Mesenchymal stem cell (in vitro differentiated cells and primary cell): ENCODE measurements at regions not wholly inside any gene's neighbourhood (a gene's known extent, or its start where the extent isn't known, plus 50 kb on each side); places are given as distances from the start of the nearest gene placed in this dataset.

Experiments
- DNase-seq: peaks from one replicate; pipeline ENCODE4 v3.0.0-alpha.2; 2013
- H2AFZ ChIP-seq: one replicate; pipeline ENCODE4 v1.6.1; 2013; ENCODE audit warnings: low read depth, mild to moderate bottlenecking, control low read depth, inconsistent platforms, low read length, moderate library complexity
- H2AK5ac ChIP-seq: 2 replicates; pipeline ENCODE4 v1.6.1; 2013; ENCODE audit warnings: low read length, moderate library complexity, mild to moderate bottlenecking, inconsistent platforms; ENCODE audit not compliant: severe bottlenecking
- H2BK120ac ChIP-seq: one replicate; pipeline ENCODE4 v1.6.1; 2013; ENCODE audit warnings: low read depth, mild to moderate bottlenecking, inconsistent platforms, low read length, moderate library complexity
- H2BK12ac ChIP-seq, 2 experiments: one replicate each; pipeline ENCODE4 v1.6.1; 2013; ENCODE audit warnings: inconsistent platforms in 2 of 2, low read length in 2 of 2, mild to moderate bottlenecking in 2 of 2, moderate library complexity in 2 of 2, control low read depth in 1 of 2
- H2BK15ac ChIP-seq: one replicate; pipeline ENCODE4 v1.6.1; 2013; ENCODE audit warnings: mild to moderate bottlenecking, low read depth, inconsistent platforms; ENCODE audit not compliant: poor library complexity, severe bottlenecking
- H2BK5ac ChIP-seq: 2 replicates; pipeline ENCODE4 v1.6.1; 2013; ENCODE audit warnings: low read depth, mild to moderate bottlenecking, low read length, control low read depth, inconsistent platforms; ENCODE audit not compliant: poor library complexity, severe bottlenecking
- H3K14ac ChIP-seq, 2 experiments: one replicate each; pipeline ENCODE4 v1.6.1; 2013; ENCODE audit warnings: inconsistent platforms in 2 of 2, low read length in 2 of 2, control low read depth in 1 of 2, mild to moderate bottlenecking in 1 of 2, moderate library complexity in 1 of 2
- H3K18ac ChIP-seq, 2 experiments: one replicate each; pipeline ENCODE4 v1.6.1; 2013; ENCODE audit warnings: inconsistent platforms in 2 of 2, low read length in 2 of 2, control low read depth in 1 of 2, low read depth in 1 of 2, mild to moderate bottlenecking in 1 of 2
- H3K23ac ChIP-seq, 2 experiments: one replicate each; pipeline ENCODE4 v1.6.1; 2013; ENCODE audit warnings: inconsistent platforms in 2 of 2, low read length in 2 of 2, mild to moderate bottlenecking in 2 of 2, moderate library complexity in 2 of 2, control low read depth in 1 of 2
- H3K27ac ChIP-seq: 2 replicates; pipeline ENCODE4 v1.5.1; 2013; ENCODE audit warnings: mild to moderate bottlenecking, moderate library complexity, low read length, control low read depth, inconsistent platforms; ENCODE audit not compliant: poor library complexity, severe bottlenecking
- H3K27me3 ChIP-seq, 2 experiments: 2 replicates each; pipeline versions ENCODE4 v1.6.1 to v1.7.0; 2013; ENCODE audit warnings: low read length in 2 of 2, mild to moderate bottlenecking in 2 of 2, moderate library complexity in 2 of 2, control low read depth in 1 of 2, inconsistent platforms in 1 of 2; ENCODE audit not compliant: control insufficient read depth in 1 of 2, insufficient read depth in 1 of 2
- H3K36me3 ChIP-seq, 2 experiments: 2 replicates each; pipeline versions ENCODE4 v1.6.1 to v1.7.0; 2013; ENCODE audit warnings: low read length in 2 of 2, control low read depth in 1 of 2, inconsistent platforms in 1 of 2, low read depth in 1 of 2, mild to moderate bottlenecking in 1 of 2; ENCODE audit not compliant: insufficient read depth in 2 of 2, control insufficient read depth in 1 of 2
- H3K4ac ChIP-seq, 2 experiments: one replicate each; pipeline ENCODE4 v1.6.1; 2013; ENCODE audit warnings: inconsistent platforms in 2 of 2, low read length in 2 of 2, mild to moderate bottlenecking in 2 of 2, moderate library complexity in 2 of 2, control low read depth in 1 of 2, low read depth in 1 of 2
- H3K4me1 ChIP-seq: 2 replicates; pipeline ENCODE4 v1.6.1; 2013; ENCODE audit warnings: low read depth, low read length, control low read depth; ENCODE audit not compliant: control insufficient read depth, insufficient read depth
- H3K4me2 ChIP-seq: 2 replicates; pipeline ENCODE4 v1.6.1; 2013; ENCODE audit warnings: low read length, mild to moderate bottlenecking, inconsistent platforms; ENCODE audit not compliant: poor library complexity, severe bottlenecking
- H3K4me3 ChIP-seq, 2 experiments: 2 replicates each; pipeline versions ENCODE4 v1.5.1 to v1.7.0; 2013; ENCODE audit warnings: low read length in 2 of 2, mild to moderate bottlenecking in 2 of 2, control low read depth in 1 of 2, low read depth in 1 of 2; ENCODE audit not compliant: insufficient read depth in 1 of 2
- H3K79me1 ChIP-seq: replicated peaks from 2 replicates; pipeline ENCODE4 v1.6.1; 2013; ENCODE audit warnings: mild to moderate bottlenecking, control low read depth, low read length, inconsistent platforms; ENCODE audit not compliant: poor library complexity, severe bottlenecking
- H3K9ac ChIP-seq: 2 replicates; pipeline ENCODE4 v1.7.0; 2013; ENCODE audit warnings: mild to moderate bottlenecking, low read length, moderate library complexity
- H3K9me3 ChIP-seq: 2 replicates; pipeline ENCODE4 v1.7.0; 2013; ENCODE audit warnings: mild to moderate bottlenecking, low read length; ENCODE audit not compliant: control insufficient read depth
- H4K8ac ChIP-seq: one replicate; pipeline ENCODE4 v1.6.1; 2013; ENCODE audit warnings: inconsistent platforms, mild to moderate bottlenecking, low read length, moderate library complexity
- H4K91ac ChIP-seq: one replicate; pipeline ENCODE4 v1.6.1; 2013; ENCODE audit warnings: mild to moderate bottlenecking, low read length, inconsistent platforms
- WGBS: methylation state at CpG from one replicate; pipeline ENCODE4 v1.1.7; 2013; ENCODE audit warnings: mixed read lengths; 5-methylcytosine and 5-hydroxymethylcytosine counted together

- Histone ChIP-seq H2BK12ac (no peak overlapping the region), H3K9ac (no peak overlapping the region), H3K4me2 (no peak overlapping the region), H3K79me1 (no peaks in the 10 kb centered on the region), H3K27ac (no peak overlapping the region), H4K91ac (no peak overlapping the region), H3K23ac (no peak overlapping the region), H3K4me1 (no peaks in the 10 kb centered on the region), H3K14ac (no peak overlapping the region), H2BK15ac (no peak overlapping the region), H3K18ac (no peak overlapping the region), H2BK5ac (no peak overlapping the region), H3K9me3 (no peaks in the 10 kb centered on the region), H4K8ac (no peak overlapping the region), H3K36me3 (no peaks in the 10 kb centered on the region), H3K4ac (no peak overlapping the region), H2BK120ac (no peak overlapping the region), H2AFZ (no peak overlapping the region), H2AK5ac (no peak overlapping the region), H3K27me3 (peaks cover 0 to under 1% of the 10 kb centered on the region in 2 experiments), H3K4me3 (no peak overlapping the region)
- WGBS: 83% methylated on average over 1 of the region's 3 CpGs
- DNase-seq: no peak
These were observed 129.4 kb upstream of the TMEM45B start for GRCh38 chr11:129686269-129686668.

DNA sequence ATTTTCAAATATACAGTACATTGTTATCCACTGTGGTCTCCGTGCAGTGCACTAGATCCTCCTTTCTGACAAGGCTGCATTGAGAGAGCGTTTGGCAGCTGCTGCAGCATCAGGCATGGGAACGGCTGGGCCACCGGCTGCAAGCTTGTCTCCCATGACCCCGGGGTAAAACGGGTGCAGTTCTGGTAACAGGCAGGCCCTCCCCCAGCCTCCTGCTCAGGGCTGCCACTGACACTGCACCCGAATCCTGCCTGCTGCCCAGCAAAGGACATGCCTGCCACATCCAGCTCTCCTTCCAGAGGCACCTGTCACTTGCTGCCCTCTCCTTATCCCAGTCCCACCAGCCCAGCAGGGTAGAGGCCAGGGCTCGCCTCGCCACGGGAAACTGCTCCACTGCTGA lies 124.5 kb upstream of the TMEM45B start:
- Histone ChIP-seq H3K27me3 (peaks cover 10 to 16% of the 10 kb centered on the region in 2 experiments), H3K18ac (no peak overlapping the region), H3K9me3 (no peaks in the 10 kb centered on the region), H2AFZ (no peak overlapping the region), H3K14ac (no peak overlapping the region), H3K4me1 (peaks cover 4% of the 10 kb centered on the region), H2BK12ac (no peak overlapping the region), H2BK5ac (no peak overlapping the region), H2AK5ac (no peak overlapping the region), H4K8ac (no peak overlapping the region), H2BK15ac (no peak overlapping the region), H4K91ac (no peak overlapping the region), H3K4ac (no peak overlapping the region), H3K4me2 (no peak overlapping the region), H3K9ac (no peak overlapping the region), H3K27ac (no peak overlapping the region), H3K23ac (no peak overlapping the region), H2BK120ac (no peak overlapping the region), H3K79me1 (no peaks in the 10 kb centered on the region), H3K4me3 (no peak overlapping the region), H3K36me3 (no peaks in the 10 kb centered on the region)
- 85% methylated on average over 10 of the region's 10 CpGs for WGBS
- DNase-seq: no peak

DNA sequence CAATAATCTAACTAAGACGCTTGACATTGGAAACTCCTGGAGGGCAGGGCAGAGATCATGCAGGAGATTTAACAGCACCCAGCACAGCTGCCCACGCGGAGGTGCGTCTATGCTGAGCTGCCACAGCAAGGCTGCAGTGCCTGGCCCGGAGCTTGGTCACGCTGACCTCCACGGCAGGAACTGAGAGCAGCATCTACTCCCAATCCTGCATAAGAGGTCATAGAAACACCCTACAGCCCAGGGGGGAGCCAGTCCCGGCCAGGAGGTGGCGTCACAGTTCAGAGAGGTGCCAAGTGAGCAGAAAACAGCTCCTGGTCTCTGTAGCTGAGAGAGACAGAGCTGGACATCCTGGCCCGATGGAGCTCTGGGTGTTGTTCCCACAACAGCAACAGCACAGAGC lies 121.1 kb upstream of the TMEM45B start:
- no peak overlapping the region for H4K91ac ChIP-seq

DNA sequence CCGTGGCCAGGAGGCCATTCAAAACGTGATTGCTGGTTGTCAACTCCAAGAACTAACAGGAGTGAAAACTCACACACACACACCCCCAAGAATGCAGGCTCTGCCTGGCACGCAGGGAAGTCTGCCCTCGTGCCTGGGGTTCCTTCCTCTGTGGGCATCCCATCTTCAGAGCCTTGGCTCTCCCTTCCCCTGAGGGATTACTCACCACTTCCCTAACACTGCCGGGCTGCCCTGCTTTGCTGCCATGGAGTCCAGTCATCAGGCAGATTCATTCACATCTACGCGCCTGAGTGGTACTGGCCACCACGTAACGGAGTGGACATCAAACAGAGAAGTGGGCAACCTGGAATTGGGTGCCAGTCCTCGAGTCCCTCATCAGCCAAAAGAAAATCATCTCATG lies 120.7 kb upstream of the TMEM45B start:
- 87% methylated on average over 10 of the region's 10 CpGs for WGBS
- no peak overlapping the region for H2AK5ac ChIP-seq
- no peak overlapping the region for H2BK15ac ChIP-seq

More for the DNA sequence above, 121.1 kb upstream of the TMEM45B start:
- Histone ChIP-seq H3K4me2 (no peak overlapping the region), H2BK12ac (no peak overlapping the region), H3K27ac (no peak overlapping the region), H3K36me3 (no peaks in the 10 kb centered on the region), H2BK15ac (no peak overlapping the region), H3K4me1 (peaks cover 4% of the 10 kb centered on the region), H3K9ac (no peak overlapping the region), H3K79me1 (no peaks in the 10 kb centered on the region), H3K14ac (no peak overlapping the region), H3K23ac (peak overlapping the region in 1 of 2 experiments; percentile 14), H2AFZ (no peak overlapping the region), H3K9me3 (no peaks in the 10 kb centered on the region), H3K4ac (no peak overlapping the region), H3K4me3 (no peak overlapping the region), H2AK5ac (no peak overlapping the region), H2BK5ac (no peak overlapping the region), H2BK120ac (no peak overlapping the region), H3K27me3 (peaks cover 21 to 35% of the 10 kb centered on the region in 2 experiments), H3K18ac (no peak overlapping the region), H4K8ac (no peak overlapping the region)
- WGBS: 78% methylated on average over 10 of the region's 10 CpGs
- DNase-seq: no peak

More for the DNA sequence above, 120.7 kb upstream of the TMEM45B start:
- H3K9me3 ChIP-seq: no peaks in the 10 kb centered on the region
- H2BK5ac ChIP-seq: no peak overlapping the region
- H4K8ac ChIP-seq: no peak overlapping the region
- H2BK12ac ChIP-seq: no peak overlapping the region
- H3K79me1 ChIP-seq: no peaks in the 10 kb centered on the region
- no peak overlapping the region for H3K23ac ChIP-seq
- H3K27me3 ChIP-seq: peaks cover 21 to 35% of the 10 kb centered on the region in 2 experiments
- DNase-seq: no peak
- peaks cover 4% of the 10 kb centered on the region for H3K4me1 ChIP-seq
- H3K9ac ChIP-seq: no peak overlapping the region
- no peak overlapping the region for H2AFZ ChIP-seq
- H3K4me2 ChIP-seq: no peak overlapping the region
- no peak overlapping the region for H3K27ac ChIP-seq
- no peak overlapping the region for H3K4me3 ChIP-seq
- H4K91ac ChIP-seq: no peak overlapping the region
- no peak overlapping the region for H3K14ac ChIP-seq
- no peak overlapping the region for H3K18ac ChIP-seq
- H3K36me3 ChIP-seq: no peaks in the 10 kb centered on the region
- no peak overlapping the region for H3K4ac ChIP-seq
- H2BK120ac ChIP-seq: no peak overlapping the region
